ENCODE measurements at regions not wholly inside any gene's neighbourhood (a gene's known extent, or its start where the extent isn't known, plus 50 kb on each side); places are given as distances from the start of the nearest gene placed in this dataset.
A peak's percentile ranks its signal among the peaks of the same experiment; 100 is the strongest.

DNA sequence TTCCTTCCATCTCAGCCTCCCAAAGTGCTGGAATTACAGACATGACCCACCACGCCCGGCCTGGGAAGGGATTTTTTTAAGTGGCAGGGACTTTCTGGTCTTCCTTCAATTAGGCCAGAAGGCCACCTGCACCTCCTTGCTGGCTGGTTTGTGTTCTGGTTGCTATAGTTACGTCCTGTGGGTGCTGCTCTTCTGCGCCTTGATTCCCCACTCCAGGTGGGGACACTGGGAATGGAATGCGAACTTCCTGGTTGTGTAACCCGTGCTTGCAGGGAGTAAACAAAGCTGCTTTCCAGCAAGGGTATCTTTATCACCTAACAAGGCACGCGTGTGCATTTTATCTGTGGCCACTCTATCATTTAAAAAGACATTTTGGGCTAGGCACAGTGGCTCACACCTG, 117.7 kb downstream of the PLEKHG1 start:
- no peaks in the 10 kb centered on the region for H3K36me3 ChIP-seq (ENCODE audit: control insufficient read depth in 2 of 2, extremely low read depth in 1 of 2, insufficient read depth in 2 of 2, low read length in 2 of 2)
- no peak overlapping the region for H3K27ac ChIP-seq (ENCODE audit: insufficient read depth, low read depth, low read length)
- intact Hi-C loops (cut with micrococcal nuclease) (no loop called here), dilution Hi-C loops (cut with MboI; ENCODE audit: extremely low pct_ligation_motif_present, low sequenced_read_pairs) (no loop called here)
- DNase-seq (ENCODE audit: low read depth, low spot score) (no peak), FAIRE-seq (no peak)
- H4K20me1 ChIP-seq (replicated peaks; ENCODE audit: control insufficient read depth, extremely low read depth, insufficient read depth, low read length) = no peaks in the 10 kb centered on the region
- POLR2A ChIA-PET = no interaction called here
- H3K4me1 ChIP-seq (ENCODE audit: control insufficient read depth, extremely low read depth, insufficient read depth, low read length) = no peaks in the 10 kb centered on the region
- no peak for TF ChIP-seq POLR2A (IDR thresholded peaks at IDR 0.05; ENCODE audit: low read depth, low read length)
- TF ChIP-seq, protein P1, sequence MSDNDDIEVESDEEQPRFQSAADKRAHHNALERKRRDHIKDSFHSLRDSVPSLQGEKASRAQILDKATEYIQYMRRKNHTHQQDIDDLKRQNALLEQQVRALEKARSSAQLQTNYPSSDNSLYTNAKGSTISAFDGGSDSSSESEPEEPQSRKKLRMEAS (IDR thresholded peaks at IDR 0.05; ENCODE audit: insufficient read depth, insufficient read length) = no peak
- TF ChIP-seq MYC (IDR thresholded peaks at IDR 0.05; ENCODE audit: low read depth, low read length) = no peak
- no peak for TF ChIP-seq EZH2 (IDR thresholded peaks at IDR 0.05; ENCODE audit: borderline replicate concordance, low read depth, low read length, severe bottlenecking)
- H3K9me3 ChIP-seq (replicated peaks; ENCODE audit: control insufficient read depth, insufficient read depth, low read length) = no peaks in the 10 kb centered on the region
- H3K27me3 ChIP-seq (ENCODE audit: control insufficient read depth in 2 of 2, insufficient read depth in 2 of 2, low read length in 2 of 2) = no peaks in the 10 kb centered on the region
- CTCF ChIA-PET = no interaction called here
- no peak overlapping the region for H3K4me2 ChIP-seq (ENCODE audit: insufficient read depth, low read length)
- no peaks in the 10 kb centered on the region for H3K79me2 ChIP-seq (ENCODE audit: control insufficient read depth, insufficient read depth, low read length)
- no TSS peak for BruUV-seq (replicated peaks)
- no peaks in the 10 kb centered on the region for H3K9me1 ChIP-seq (replicated peaks; ENCODE audit: control insufficient read depth, extremely low read depth, insufficient read depth, low read length)
- H3K9ac ChIP-seq (replicated peaks; ENCODE audit: extremely low read depth, insufficient read depth, low read length) = no peak overlapping the region
- no peak overlapping the region for H3K4me3 ChIP-seq (replicated peaks in 1 of 3; ENCODE audit: insufficient read depth in 1 of 3, low read depth in 1 of 3, low read length in 3 of 3)
- no peak overlapping the region for H2AFZ ChIP-seq (ENCODE audit: low read depth, low read length)

DNA sequence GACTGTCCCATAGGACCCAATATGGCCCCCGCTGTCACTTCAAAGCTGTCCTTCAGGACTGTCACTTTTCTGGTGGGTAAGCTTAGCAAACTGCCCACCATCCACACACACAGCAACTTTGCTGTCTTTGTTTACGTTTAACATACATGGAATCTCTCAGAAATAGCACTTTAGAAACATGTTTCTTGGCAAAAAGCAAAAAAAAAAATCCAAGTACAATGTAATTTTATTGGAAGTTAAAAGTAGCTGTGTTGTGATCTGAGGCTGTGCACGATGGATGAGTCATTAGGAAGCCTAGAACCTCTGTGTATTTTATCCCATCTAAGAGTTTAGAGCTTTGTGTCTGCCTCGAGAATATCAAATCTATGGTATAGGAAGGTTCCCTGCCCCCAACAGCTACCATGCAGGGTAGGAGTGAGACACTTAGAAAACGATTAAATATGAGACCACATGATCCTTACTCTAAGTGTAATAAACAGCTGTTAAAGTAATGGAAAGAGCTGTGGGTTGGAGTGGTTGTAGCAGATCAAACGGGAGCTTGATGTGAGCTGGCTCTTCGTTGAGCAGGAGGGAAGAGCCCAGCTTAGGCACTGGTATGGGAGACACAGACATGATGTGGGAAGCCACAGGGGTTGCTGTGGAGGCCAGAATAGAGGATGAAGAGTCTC, 119.5 kb downstream of the PLEKHG1 start:
- H3K4me1 ChIP-seq (ENCODE audit: control insufficient read depth, extremely low read depth, insufficient read depth, low read length) = no peaks in the 10 kb centered on the region
- intact Hi-C loops (cut with micrococcal nuclease) = no loop called here
- no TSS peak for BruUV-seq (replicated peaks)
- H3K4me2 ChIP-seq (ENCODE audit: insufficient read depth, low read length) = no peak overlapping the region
- no peak for FAIRE-seq
- H3K4me3 ChIP-seq (replicated peaks in 1 of 3; ENCODE audit: insufficient read depth in 1 of 3, low read depth in 1 of 3, low read length in 3 of 3) = no peak overlapping the region
- no peak for DNase-seq (ENCODE audit: low read depth, low spot score)
- TF ChIP-seq GATA2 (IDR thresholded peaks at IDR 0.05; ENCODE audit: insufficient read depth, insufficient read length, low read depth, low read length) (no peak), POLR2A (IDR thresholded peaks at IDR 0.05; ENCODE audit: low read depth, low read length) (no peak), JUN (IDR thresholded peaks at IDR 0.05; ENCODE audit: borderline replicate concordance, insufficient read depth, insufficient read length, low read depth) (peak; percentile 13), EZH2 (IDR thresholded peaks at IDR 0.05; ENCODE audit: borderline replicate concordance, low read depth, low read length, severe bottlenecking) (no peak), POLR2AphosphoS5 (IDR thresholded peaks at IDR 0.05; ENCODE audit: insufficient read depth, low read depth, low read length) (no peak), CTCF (IDR thresholded peaks at IDR 0.05; ENCODE audit: extremely low read depth in 1 of 2, insufficient read depth in 1 of 2, low read depth in 1 of 2, low read length in 2 of 2) (no peak), FOS (IDR thresholded peaks at IDR 0.05; ENCODE audit: borderline replicate concordance, insufficient read depth, low read length) (peak; percentile 20), MYC (IDR thresholded peaks at IDR 0.05; ENCODE audit: low read depth, low read length) (no peak)
- TF ChIP-seq, protein P1 (IDR thresholded peaks at IDR 0.05; ENCODE audit: insufficient read depth, insufficient read length) = no peak
- H3K27me3 ChIP-seq (ENCODE audit: control insufficient read depth in 2 of 2, insufficient read depth in 2 of 2, low read length in 2 of 2) = no peaks in the 10 kb centered on the region
- H3K36me3 ChIP-seq (ENCODE audit: control insufficient read depth in 2 of 2, extremely low read depth in 1 of 2, insufficient read depth in 2 of 2, low read length in 2 of 2) = no peaks in the 10 kb centered on the region
- no peak overlapping the region for H3K9ac ChIP-seq (replicated peaks; ENCODE audit: extremely low read depth, insufficient read depth, low read length)
- H4K20me1 ChIP-seq (replicated peaks; ENCODE audit: control insufficient read depth, extremely low read depth, insufficient read depth, low read length) = no peaks in the 10 kb centered on the region
- peaks cover 6% of the 10 kb centered on the region for H3K9me1 ChIP-seq (replicated peaks; ENCODE audit: control insufficient read depth, extremely low read depth, insufficient read depth, low read length)
- H2AFZ ChIP-seq (ENCODE audit: low read depth, low read length) = no peak overlapping the region
- dilution Hi-C loops (cut with MboI; ENCODE audit: extremely low pct_ligation_motif_present, low sequenced_read_pairs) = no loop called here
- ChIA-PET POLR2A (interaction anchor here (0.6 kb wide), 1 partner anchor 19 kb away, joined by 3 read pairs; no protein-coding TSS in a partner anchor), CTCF (interaction anchor here (0.5 to 1.8 kb wide), 7 partner anchors 13 to 1402 kb away, joined by 3 to 10 read pairs (median 3); partner anchors contain the start of gene TAB2)
- H3K79me2 ChIP-seq (ENCODE audit: control insufficient read depth, insufficient read depth, low read length) = no peaks in the 10 kb centered on the region
- no peaks in the 10 kb centered on the region for H3K9me3 ChIP-seq (replicated peaks; ENCODE audit: control insufficient read depth, insufficient read depth, low read length)
- H3K27ac ChIP-seq (ENCODE audit: insufficient read depth, low read depth, low read length) = no peak overlapping the region

Measured in endothelial cell of umbilical vein (primary cell).